ENCODE measurements at regions not wholly inside any gene's neighbourhood (a gene's known extent, or its start where the extent isn't known, plus 50 kb on each side); places are given as distances from the start of the nearest gene placed in this dataset.

- Histone ChIP-seq H3K36me3 (no peaks in the 10 kb centered on the region), H3K4me1 (no peaks in the 10 kb centered on the region), H3K4me3 (no peak overlapping the region), H3K27me3 (no peaks in the 10 kb centered on the region), H3K27ac (no peak overlapping the region), H3K9me3 (no peaks in the 10 kb centered on the region)
- DNase-seq, result no peak
- TF ChIP-seq POLR2A (IDR thresholded peaks at IDR 0.05), result no peak
- no peak for TF ChIP-seq CTCF (IDR thresholded peaks at IDR 0.05)
- intact Hi-C loops (cut with DNase I; ENCODE audit: low total_unique reads), result no loop called here
Measured at GRCh38 chr7:82562716-82563404, 119.3 kb upstream of the CACNA2D1 start.

- H3K27me3 ChIP-seq, result no peaks in the 10 kb centered on the region
Measured at GRCh38 chr7:82559193-82559805, 115.7 kb upstream of the CACNA2D1 start.

GRCh38 chr7:82549616-82550285, 106.2 kb upstream of the CACNA2D1 start:
- Histone ChIP-seq H3K36me3 (no peaks in the 10 kb centered on the region), H3K27me3 (no peaks in the 10 kb centered on the region), H3K4me3 (no peak overlapping the region), H3K27ac (no peak overlapping the region), H3K4me1 (no peaks in the 10 kb centered on the region), H3K9me3 (no peaks in the 10 kb centered on the region)
- intact Hi-C loops (cut with DNase I; ENCODE audit: low total_unique reads), result no loop called here
- no peak for DNase-seq
- TF ChIP-seq CTCF (IDR thresholded peaks at IDR 0.05), result no peak
- no peak for TF ChIP-seq POLR2A (IDR thresholded peaks at IDR 0.05)

More at GRCh38 chr7:82559193-82559805, 115.7 kb upstream of the CACNA2D1 start:
- Histone ChIP-seq H3K4me3 (no peak overlapping the region), H3K36me3 (no peaks in the 10 kb centered on the region), H3K4me1 (no peaks in the 10 kb centered on the region), H3K9me3 (no peaks in the 10 kb centered on the region), H3K27ac (no peak overlapping the region)
- TF ChIP-seq CTCF (IDR thresholded peaks at IDR 0.05) (no peak), POLR2A (IDR thresholded peaks at IDR 0.05) (no peak)
- no peak for DNase-seq
- intact Hi-C loops (cut with DNase I; ENCODE audit: low total_unique reads), result no loop called here

GRCh38 chr7:82548141-82548688, 104.6 kb upstream of the CACNA2D1 start:
- intact Hi-C loops (cut with DNase I; ENCODE audit: low total_unique reads), result no loop called here

More at GRCh38 chr7:82548141-82548688, 104.6 kb upstream of the CACNA2D1 start:
- no peak overlapping the region for H3K27ac ChIP-seq
- H3K4me3 ChIP-seq, result no peak overlapping the region
- H3K4me1 ChIP-seq, result no peaks in the 10 kb centered on the region
- H3K27me3 ChIP-seq, result no peaks in the 10 kb centered on the region
- TF ChIP-seq CTCF (IDR thresholded peaks at IDR 0.05) (no peak), POLR2A (IDR thresholded peaks at IDR 0.05) (no peak)
- H3K36me3 ChIP-seq, result no peaks in the 10 kb centered on the region
- no peaks in the 10 kb centered on the region for H3K9me3 ChIP-seq
- DNase-seq, result no peak

All from uterus (tissue), 3 donors.